ENCODE measurements at regions not wholly inside any gene's neighbourhood (a gene's known extent, or its start where the extent isn't known, plus 50 kb on each side); places are given as distances from the start of the nearest gene placed in this dataset.

DNA sequence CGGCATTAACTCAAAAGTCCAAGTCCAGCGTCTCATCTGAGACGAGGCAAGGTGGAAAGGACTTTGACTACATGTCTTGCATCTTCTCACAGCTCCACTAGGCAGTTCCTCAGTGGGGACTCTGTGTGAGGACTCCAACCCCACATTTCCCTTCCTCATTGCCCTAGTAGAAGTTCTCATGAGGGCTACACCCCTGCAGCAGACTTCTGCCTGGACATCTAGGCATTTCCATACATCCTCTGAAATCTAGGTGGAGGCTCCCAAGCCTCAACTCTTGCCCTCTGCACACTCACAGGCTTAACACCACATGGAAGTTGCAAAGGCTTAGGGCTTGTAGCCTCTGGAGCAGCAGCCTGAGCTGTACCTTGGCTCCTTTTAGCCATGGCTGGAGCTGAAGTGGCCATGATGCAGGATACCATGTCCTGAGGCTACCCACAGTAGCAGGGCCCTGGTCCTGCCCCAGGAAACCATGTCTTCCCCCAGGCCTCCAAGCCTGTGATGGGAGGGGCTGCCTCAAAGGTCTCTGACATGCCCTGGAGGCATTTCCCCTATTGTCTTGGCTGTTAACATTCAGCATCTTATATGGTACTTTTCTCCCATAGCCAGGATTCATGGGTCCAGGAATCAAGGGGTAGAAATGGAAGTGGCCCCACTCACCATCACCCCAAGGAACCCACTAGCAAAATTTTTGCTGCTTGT lies 194.6 kb upstream of the KCNG1 start:
- H3K4me3 ChIP-seq (ENCODE audit: low read depth, low read length), result no peak overlapping the region
- no peak for DNase-seq (ENCODE audit: low read depth)
- TF ChIP-seq, protein P1, sequence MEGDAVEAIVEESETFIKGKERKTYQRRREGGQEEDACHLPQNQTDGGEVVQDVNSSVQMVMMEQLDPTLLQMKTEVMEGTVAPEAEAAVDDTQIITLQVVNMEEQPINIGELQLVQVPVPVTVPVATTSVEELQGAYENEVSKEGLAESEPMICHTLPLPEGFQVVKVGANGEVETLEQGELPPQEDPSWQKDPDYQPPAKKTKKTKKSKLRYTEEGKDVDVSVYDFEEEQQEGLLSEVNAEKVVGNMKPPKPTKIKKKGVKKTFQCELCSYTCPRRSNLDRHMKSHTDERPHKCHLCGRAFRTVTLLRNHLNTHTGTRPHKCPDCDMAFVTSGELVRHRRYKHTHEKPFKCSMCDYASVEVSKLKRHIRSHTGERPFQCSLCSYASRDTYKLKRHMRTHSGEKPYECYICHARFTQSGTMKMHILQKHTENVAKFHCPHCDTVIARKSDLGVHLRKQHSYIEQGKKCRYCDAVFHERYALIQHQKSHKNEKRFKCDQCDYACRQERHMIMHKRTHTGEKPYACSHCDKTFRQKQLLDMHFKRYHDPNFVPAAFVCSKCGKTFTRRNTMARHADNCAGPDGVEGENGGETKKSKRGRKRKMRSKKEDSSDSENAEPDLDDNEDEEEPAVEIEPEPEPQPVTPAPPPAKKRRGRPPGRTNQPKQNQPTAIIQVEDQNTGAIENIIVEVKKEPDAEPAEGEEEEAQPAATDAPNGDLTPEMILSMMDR (conservative IDR thresholded peaks at IDR 0.05; ENCODE audit: low read depth, low read length), result no peak

DNA sequence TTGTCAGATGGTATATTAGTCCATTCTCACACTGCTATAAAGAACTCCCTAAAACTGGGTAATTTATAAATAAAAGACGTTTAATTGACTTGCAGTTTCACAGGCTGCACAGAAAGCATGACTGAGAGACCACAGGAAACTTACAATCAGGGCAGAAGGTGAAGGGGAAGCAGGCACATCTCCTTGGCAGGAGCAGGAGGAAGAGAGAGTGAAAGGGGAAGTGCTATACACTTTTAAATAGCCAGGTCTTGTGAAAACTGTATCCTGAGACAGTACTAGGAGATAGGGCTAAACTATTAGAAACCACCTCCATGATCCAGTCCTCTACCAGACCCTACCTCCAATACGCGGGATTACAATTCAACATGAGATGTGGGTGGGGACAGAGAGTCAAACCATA lies 193.9 kb upstream of the KCNG1 start:
- TF ChIP-seq, protein P1 (conservative IDR thresholded peaks at IDR 0.05; ENCODE audit: low read depth, low read length), result no peak
- no peak for DNase-seq (ENCODE audit: low read depth)
- H3K4me3 ChIP-seq (ENCODE audit: low read depth, low read length), result no peak overlapping the region

DNA sequence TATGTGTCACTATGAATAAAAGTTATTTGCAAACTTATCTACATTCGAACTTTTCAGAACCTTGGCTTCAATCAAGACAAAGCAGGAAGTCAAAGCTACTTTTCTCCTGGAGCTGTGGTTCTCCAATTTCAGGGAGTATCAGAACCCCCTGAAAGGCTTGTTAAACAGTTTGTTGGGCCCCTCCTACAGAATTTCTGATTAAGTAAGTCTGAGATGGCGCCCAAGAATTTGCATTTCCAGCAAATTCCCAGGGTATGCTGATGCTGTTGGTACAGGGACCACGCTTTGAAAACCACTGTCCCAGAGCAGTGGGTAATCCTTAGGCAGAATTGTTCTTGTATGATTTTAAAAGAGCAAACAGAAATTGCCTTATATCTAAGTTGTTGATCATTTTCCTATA lies 189.9 kb upstream of the KCNG1 start:
- H3K4me3 ChIP-seq (ENCODE audit: low read depth, low read length), result no peak overlapping the region
- DNase-seq (ENCODE audit: low read depth), result no peak
- TF ChIP-seq, protein P1 (conservative IDR thresholded peaks at IDR 0.05; ENCODE audit: low read depth, low read length), result no peak

DNA sequence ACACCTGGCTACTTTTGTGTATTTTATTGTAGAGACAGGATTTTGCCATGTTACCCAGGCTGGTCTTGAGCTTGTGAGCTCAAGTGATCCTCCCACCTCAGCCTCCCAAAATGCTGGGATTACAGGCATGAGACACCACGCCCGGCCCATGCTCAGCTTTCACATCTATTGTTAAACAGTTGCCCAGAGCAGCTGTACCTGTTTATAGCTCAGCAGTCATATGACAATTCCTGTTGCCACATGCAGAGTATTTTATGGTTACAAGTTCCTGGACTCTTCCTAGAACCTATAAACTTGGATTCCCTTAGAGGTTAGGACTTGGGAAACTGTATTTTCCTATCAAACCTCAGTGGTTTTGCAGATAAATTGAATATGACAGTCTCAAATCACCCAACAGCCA lies 188.3 kb upstream of the KCNG1 start:
- TF ChIP-seq, protein P1 (conservative IDR thresholded peaks at IDR 0.05; ENCODE audit: low read depth, low read length), result no peak
- DNase-seq (ENCODE audit: low read depth), result no peak
- no peak overlapping the region for H3K4me3 ChIP-seq (ENCODE audit: low read depth, low read length)

DNA sequence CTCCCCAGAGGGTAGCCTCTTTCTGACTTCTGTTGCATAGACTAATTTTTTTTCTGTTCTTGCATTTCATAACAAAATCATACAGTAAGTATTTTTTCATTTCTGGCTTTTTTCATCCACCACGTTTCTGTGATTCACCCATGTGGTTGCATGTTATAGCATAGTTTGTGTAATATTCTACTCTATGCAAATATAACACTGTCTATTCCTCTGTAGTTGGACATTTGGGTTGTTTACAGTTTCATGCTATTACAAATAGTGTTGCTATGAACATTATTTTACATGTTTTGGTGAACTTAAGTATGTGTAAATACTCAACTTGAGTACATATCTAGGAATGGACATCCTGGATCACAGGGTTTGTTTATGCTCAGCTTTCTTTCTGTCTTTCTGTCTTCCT lies 187.2 kb upstream of the KCNG1 start:
- no peak for DNase-seq (ENCODE audit: low read depth)
- TF ChIP-seq, protein P1 (conservative IDR thresholded peaks at IDR 0.05; ENCODE audit: low read depth, low read length), result no peak
- H3K4me3 ChIP-seq (ENCODE audit: low read depth, low read length), result no peak overlapping the region

DNA sequence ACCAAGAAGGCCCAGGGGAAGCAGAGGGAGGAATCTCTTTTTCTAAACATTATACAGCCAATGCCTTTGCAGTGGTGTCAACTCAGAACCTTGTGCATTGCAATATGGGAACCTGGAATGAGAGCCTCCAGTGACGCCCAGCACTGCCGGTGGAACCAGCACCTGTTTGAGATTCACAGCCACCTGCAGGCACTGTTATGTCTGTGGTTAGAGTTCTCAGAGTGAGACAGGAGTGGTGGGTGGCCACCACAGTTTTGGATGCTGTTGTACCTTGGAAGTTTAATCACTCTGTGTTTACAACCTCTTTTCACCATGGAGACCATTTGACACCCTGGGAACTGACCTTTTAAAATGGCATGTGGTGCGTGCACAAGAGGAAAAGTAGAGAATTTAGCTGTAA lies 185.3 kb upstream of the KCNG1 start:
- TF ChIP-seq, protein P1 (conservative IDR thresholded peaks at IDR 0.05; ENCODE audit: low read depth, low read length), result no peak
- no peak for DNase-seq (ENCODE audit: low read depth)
- H3K4me3 ChIP-seq (ENCODE audit: low read depth, low read length), result no peak overlapping the region

DNA sequence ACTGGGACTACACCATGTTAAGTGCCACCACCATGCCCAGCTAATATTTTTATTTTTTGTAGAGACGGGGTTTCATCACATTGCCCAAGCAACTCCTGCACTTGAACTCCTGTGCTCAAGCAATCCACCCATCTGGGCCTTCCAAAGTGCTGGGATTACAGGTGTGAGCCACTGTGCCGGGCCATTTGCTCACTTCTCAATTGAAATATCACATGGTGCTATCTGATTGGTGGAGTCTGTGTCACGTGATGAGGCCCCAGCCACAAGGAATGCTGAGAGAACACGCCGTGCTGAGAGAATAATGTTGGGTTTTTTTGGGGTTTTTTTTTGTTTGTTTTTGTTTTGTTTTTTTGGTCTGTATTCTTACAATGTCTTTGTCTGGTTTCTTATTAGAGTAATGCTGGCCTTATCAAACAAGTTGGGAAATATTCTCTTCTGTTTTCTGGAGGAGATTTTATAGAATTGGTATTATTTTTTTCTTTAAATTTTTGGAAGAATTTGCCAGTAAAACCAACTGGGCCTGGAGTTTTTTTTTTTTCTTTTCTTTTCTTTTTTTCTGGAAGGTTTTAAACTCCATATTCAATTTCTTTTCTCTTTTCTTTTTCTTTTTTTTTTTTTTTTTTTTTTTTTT lies 183.2 kb upstream of the KCNG1 start:
- no peak overlapping the region for H3K4me3 ChIP-seq (ENCODE audit: low read depth, low read length)
- no peak for DNase-seq (ENCODE audit: low read depth)
- TF ChIP-seq, protein P1 (conservative IDR thresholded peaks at IDR 0.05; ENCODE audit: low read depth, low read length), result no peak

Data from epithelial cell of proximal tubule (primary cell).